Neuron (in vitro differentiated cells): ENCODE measurements at regions not wholly inside any gene's neighbourhood (a gene's known extent, or its start where the extent isn't known, plus 50 kb on each side); places are given as distances from the start of the nearest gene placed in this dataset.

Experiments used
- H2AFZ ChIP-seq: one replicate; pipeline ENCODE4 v1.6.1; 2013; ENCODE audit warnings: low read depth, mild to moderate bottlenecking, inconsistent platforms, low read length, moderate library complexity
- H3K27me3 ChIP-seq: one replicate; pipeline ENCODE4 v1.6.1; 2013; ENCODE audit warnings: low read length; ENCODE audit not compliant: insufficient read depth
- H3K36me3 ChIP-seq: one replicate; pipeline ENCODE4 v1.6.1; 2013; ENCODE audit warnings: low read length; ENCODE audit not compliant: insufficient read depth
- H3K4me1 ChIP-seq: one replicate; pipeline ENCODE4 v1.6.1; 2013; ENCODE audit warnings: low read length; ENCODE audit not compliant: insufficient read depth
- H3K4me3 ChIP-seq: 2 replicates; pipeline ENCODE4 v1.5.1; 2013; ENCODE audit warnings: mild to moderate bottlenecking, low read length, moderate library complexity
- H3K9me3 ChIP-seq: one replicate; pipeline ENCODE4 v1.6.1; 2013; ENCODE audit warnings: low read length

GRCh38 chr12:132391326-132392041 is 62.1 kb upstream of the GALNT9 start:
- H3K27me3 ChIP-seq, result peaks cover 34% of the 10 kb centered on the region

DNA sequence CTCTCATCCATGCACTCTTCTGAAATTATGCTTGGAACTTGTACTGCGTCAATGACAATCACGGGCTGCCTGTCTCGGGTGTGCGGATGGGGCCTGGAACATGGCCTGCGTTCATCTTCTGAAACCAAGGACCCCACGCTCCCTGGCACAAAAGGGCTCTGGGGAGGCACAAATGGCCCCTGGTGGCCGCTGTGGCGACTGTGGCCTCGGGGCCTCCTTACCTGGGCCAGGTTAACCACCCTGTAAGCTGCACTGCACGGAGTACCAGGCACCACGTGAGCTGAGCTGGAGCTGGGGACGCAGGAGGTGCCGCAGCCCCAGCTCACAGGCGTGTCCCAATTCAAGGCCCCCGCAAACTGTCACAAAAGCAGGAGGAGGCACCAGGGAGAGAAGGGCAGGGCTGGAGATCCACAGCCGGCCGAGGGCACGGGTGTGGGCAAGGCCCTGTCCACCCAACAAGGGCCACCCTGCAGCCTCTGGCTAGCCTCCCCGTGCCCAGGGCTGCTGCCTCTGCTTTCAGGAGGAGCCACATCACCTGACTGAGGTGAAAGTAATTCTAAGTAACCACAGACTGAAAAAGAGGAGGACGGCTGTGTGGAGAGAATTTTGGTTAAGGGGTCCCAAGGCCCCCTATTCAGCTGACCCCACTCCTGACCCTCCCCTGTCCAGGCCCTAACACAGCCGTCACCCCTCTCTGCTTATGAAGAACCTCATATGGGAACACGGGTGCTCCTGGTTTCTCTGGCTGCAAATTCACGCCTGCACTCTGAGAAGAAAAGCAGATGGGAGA is 61.1 kb upstream of the GALNT9 start:
- Histone ChIP-seq H3K36me3 (no peaks in the 10 kb centered on the region), H3K4me3 (no peak overlapping the region), H3K4me1 (no peaks in the 10 kb centered on the region), H3K9me3 (peaks cover 3% of the 10 kb centered on the region), H3K27me3 (peaks cover 35% of the 10 kb centered on the region), H2AFZ (no peak overlapping the region)

More at GRCh38 chr12:132391326-132392041, 62.1 kb upstream of the GALNT9 start:
- Histone ChIP-seq H2AFZ (no peak overlapping the region), H3K4me1 (no peaks in the 10 kb centered on the region), H3K4me3 (no peak overlapping the region), H3K9me3 (peaks cover 3% of the 10 kb centered on the region), H3K36me3 (no peaks in the 10 kb centered on the region)

GRCh38 chr12:132389526-132390286 is 60.3 kb upstream of the GALNT9 start:
- peaks cover 42% of the 10 kb centered on the region for H3K27me3 ChIP-seq

DNA sequence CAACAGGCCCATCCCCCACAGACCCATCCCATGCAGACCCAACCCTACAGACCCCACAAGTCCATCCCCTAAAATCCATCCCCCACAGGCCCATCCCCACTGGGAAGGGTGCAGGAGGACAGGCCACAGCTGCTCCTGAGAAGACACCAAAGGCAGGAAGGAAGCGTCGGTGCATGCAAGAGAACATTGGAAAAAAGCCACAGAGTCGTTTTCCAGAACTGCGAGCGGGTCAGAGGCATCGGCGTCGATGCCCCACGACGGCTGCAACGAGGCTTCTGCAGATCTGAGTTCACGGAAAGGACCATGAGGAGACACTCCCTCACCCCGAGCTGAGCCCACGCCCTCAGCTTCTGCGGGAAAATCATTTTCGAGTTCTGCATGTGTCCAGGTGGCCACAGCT is 59.6 kb upstream of the GALNT9 start:
- H3K27me3 ChIP-seq, result peaks cover 42% of the 10 kb centered on the region
- no peak overlapping the region for H2AFZ ChIP-seq
- H3K4me3 ChIP-seq, result no peak overlapping the region
- H3K36me3 ChIP-seq, result no peaks in the 10 kb centered on the region
- H3K4me1 ChIP-seq, result no peaks in the 10 kb centered on the region
- peaks cover 3% of the 10 kb centered on the region for H3K9me3 ChIP-seq

More at GRCh38 chr12:132389526-132390286, 60.3 kb upstream of the GALNT9 start:
- H3K4me3 ChIP-seq, result no peak overlapping the region
- H2AFZ ChIP-seq, result no peak overlapping the region
- H3K9me3 ChIP-seq, result peaks cover 3% of the 10 kb centered on the region
- no peaks in the 10 kb centered on the region for H3K4me1 ChIP-seq
- no peaks in the 10 kb centered on the region for H3K36me3 ChIP-seq

GRCh38 chr12:132388379-132389015 is 59.1 kb upstream of the GALNT9 start:
- no peak overlapping the region for H2AFZ ChIP-seq
- peaks cover 44% of the 10 kb centered on the region for H3K27me3 ChIP-seq
- no peaks in the 10 kb centered on the region for H3K4me1 ChIP-seq
- H3K9me3 ChIP-seq, result peaks cover 3% of the 10 kb centered on the region
- H3K4me3 ChIP-seq, result no peak overlapping the region
- H3K36me3 ChIP-seq, result no peaks in the 10 kb centered on the region

DNA sequence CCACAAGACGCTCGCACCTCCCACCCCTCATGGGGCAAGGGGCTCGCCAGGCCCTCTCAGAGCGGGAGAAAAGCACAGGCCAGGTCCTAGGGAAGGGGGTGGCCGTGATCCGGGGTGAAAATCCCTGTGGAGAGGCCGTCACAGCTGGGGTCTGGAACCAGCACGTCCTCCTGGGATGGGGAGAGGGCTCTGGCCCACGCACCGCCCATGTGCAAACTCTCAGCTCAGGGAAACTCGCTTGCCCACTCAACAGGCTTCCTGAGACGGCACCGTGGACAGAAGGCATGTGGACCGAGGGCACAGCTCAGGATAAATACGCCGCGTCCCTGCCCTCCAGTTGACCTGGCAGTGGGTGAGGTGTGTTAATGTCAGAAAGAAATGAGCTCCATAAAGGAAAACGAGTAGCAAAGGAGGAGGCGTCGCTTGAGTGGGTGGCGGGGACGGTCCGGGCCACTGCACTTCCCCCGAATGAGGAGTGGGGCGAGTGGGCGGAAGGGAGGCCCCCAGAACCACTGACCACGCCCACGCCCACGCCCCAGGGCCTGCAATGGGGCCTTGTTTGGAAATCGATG is 57.6 kb upstream of the GALNT9 start:
- Histone ChIP-seq H3K4me1 (no peaks in the 10 kb centered on the region), H3K9me3 (peaks cover 3% of the 10 kb centered on the region), H3K4me3 (no peak overlapping the region), H3K36me3 (no peaks in the 10 kb centered on the region), H2AFZ (no peak overlapping the region), H3K27me3 (peaks cover 53% of the 10 kb centered on the region)

DNA sequence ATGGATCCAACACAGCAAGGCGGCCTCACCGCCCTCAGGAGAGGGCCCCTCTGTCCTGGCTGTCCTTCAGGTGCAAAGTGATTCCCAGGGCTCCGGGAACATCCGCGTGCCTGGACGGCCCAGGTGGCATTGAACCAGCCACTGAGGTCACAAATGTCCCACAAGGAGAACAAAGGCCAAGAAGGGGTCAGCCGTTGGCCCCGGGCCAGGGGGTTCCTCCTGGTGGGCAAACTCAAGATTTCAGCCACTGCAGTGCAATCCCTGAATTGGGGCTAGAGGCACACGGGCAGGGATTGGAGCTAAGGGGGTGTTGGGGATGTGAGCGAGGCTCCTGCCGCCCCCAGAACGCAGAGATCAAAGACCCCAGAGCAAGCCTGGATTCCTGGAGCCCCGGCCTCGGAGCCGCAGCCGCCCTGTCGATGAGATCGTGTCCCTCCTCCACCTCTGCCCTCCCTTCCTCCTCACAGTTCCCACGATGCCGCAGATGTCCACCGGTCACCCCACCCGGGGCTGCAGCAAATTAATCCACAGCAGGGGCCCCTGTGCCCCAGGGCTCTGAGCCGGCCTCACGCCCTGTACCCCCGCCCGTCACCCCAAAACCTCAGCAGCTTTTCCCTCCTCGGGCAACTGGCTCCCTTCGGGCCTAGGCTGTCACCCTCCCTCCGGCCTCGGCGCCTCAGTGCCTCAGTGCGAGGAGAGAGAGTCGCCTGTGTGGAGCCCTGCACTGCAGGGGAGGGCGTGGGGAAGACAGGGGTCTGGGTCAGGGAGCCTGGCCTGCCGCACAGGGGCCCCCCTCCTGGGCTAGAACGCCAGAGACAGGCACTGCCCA is 56.7 kb upstream of the GALNT9 start:
- Histone ChIP-seq H3K9me3 (peaks cover 3% of the 10 kb centered on the region), H2AFZ (no peak overlapping the region), H3K27me3 (peaks cover 61% of the 10 kb centered on the region)

DNA sequence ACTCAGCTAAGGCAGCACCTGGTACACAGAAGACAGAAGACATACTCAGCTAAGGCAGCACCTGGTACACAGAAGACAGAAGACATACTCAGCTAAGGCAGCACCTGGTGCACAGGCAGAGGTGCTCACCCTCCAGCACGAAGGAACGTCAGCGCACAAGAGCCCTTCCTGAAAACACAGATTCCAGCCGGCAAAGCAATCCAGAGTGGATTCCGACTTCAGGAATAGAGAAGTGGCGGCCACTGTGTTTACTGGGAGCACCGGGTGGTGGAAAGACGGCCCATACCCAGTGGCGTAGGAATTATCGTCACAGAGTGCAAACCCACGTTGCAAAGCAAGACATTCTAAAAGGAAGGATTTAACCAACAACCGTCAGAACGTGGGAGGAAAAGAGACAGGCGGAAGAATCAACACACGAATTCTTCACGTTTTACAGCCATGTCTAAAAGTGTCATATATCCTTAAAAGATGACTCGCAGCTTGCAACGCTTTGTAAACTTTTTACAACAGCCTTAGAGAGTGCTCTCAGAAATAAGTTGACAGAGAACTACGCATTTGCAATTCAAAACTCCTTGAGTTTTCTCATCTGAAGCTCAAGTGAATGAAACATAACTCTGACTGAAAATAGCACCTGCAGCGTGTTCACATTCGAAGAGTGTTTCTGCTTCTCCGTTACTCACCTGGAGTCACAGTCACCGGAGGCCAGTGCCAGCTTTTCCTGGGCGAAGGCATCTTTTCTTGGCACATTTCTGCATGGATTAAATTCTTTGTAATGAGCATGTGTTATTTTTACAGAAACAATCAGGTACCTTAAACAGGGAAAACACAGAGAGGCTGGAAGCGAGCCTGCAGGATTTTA is 55.8 kb upstream of the GALNT9 start:
- H3K27me3 ChIP-seq, result peaks cover 69% of the 10 kb centered on the region

More for the DNA sequence above, 56.7 kb upstream of the GALNT9 start:
- Histone ChIP-seq H3K4me1 (no peaks in the 10 kb centered on the region), H3K4me3 (no peak overlapping the region), H3K36me3 (no peaks in the 10 kb centered on the region)

GRCh38 chr12:132380641-132381040 is 51.3 kb upstream of the GALNT9 start:
- H3K27me3 ChIP-seq, result peaks cover 48% of the 10 kb centered on the region
- H3K4me3 ChIP-seq, result no peak overlapping the region
- no peaks in the 10 kb centered on the region for H3K9me3 ChIP-seq

More for the DNA sequence above, 55.8 kb upstream of the GALNT9 start:
- Histone ChIP-seq H2AFZ (no peak overlapping the region), H3K36me3 (no peaks in the 10 kb centered on the region), H3K9me3 (peaks cover 3% of the 10 kb centered on the region), H3K4me1 (no peaks in the 10 kb centered on the region), H3K4me3 (no peak overlapping the region)

DNA sequence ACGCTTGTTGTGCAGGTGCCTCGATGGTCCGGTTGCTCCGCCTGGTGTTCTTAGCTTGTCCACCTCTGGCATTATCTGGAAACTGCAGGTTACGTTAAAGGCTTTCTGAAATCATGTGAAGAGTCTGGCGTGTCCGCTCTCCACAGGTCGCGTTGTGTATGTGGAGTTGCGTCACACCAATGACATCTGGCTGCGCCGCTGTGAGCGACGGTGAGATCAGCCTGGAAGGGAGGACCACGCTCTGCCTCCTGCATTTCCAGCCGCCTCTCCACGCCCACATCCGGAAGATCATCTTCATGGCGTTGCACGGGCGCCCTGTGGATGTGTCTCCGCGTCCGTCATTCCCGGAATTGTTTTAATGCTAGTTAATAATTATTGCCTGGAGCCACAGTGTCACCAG is 50.6 kb upstream of the GALNT9 start:
- H2AFZ ChIP-seq, result no peak overlapping the region
- no peaks in the 10 kb centered on the region for H3K9me3 ChIP-seq
- H3K27me3 ChIP-seq, result peaks cover 44% of the 10 kb centered on the region
- H3K4me1 ChIP-seq, result no peaks in the 10 kb centered on the region
- no peaks in the 10 kb centered on the region for H3K36me3 ChIP-seq
- H3K4me3 ChIP-seq, result no peak overlapping the region

More at GRCh38 chr12:132380641-132381040, 51.3 kb upstream of the GALNT9 start:
- H3K4me1 ChIP-seq, result no peaks in the 10 kb centered on the region
- H3K36me3 ChIP-seq, result no peaks in the 10 kb centered on the region
- no peak overlapping the region for H2AFZ ChIP-seq

GRCh38 chr12:132379576-132379975 is 50.2 kb upstream of the GALNT9 start:
- Histone ChIP-seq H3K4me3 (no peak overlapping the region), H3K4me1 (peaks cover under 1% of the 10 kb centered on the region), H3K36me3 (no peaks in the 10 kb centered on the region), H3K9me3 (no peaks in the 10 kb centered on the region), H3K27me3 (peaks cover 43% of the 10 kb centered on the region), H2AFZ (no peak overlapping the region)
